Gastrocnemius medialis (tissue), 4 donors: ENCODE measurements at regions not wholly inside any gene's neighbourhood (a gene's known extent, or its start where the extent isn't known, plus 50 kb on each side); places are given as distances from the start of the nearest gene placed in this dataset.

ENCODE experiments used
- CTCF ChIP-seq, 5 experiments: fragments of 450-650 bp in 3 of 5; fragments of 200-600 bp in 2 of 5; sonication (generic) in 2 of 5; IDR thresholded peaks in 4 of 5; conservative IDR thresholded peaks in 1 of 5; 1 replicate in 4 of 5; 2 replicates in 1 of 5; pipeline ENCODE4 v1.5.1; 2016 to 2019; ENCODE audit warnings: antibody characterized with exemption in 5 of 5, mild to moderate bottlenecking in 3 of 5, moderate library complexity in 3 of 5
- POLR2A ChIP-seq, 2 donors: fragments of 450-650 bp; IDR thresholded peaks; one replicate each; pipeline ENCODE4 v1.6.1; 2017; ENCODE audit warnings: antibody characterized with exemption in 2 of 2, mild to moderate bottlenecking in 2 of 2, moderate library complexity in 2 of 2

- TF ChIP-seq CTCF (IDR thresholded peaks at IDR 0.05 in 4 of 5, conservative IDR thresholded peaks at IDR 0.05 in 1 of 5) (no peak), POLR2A (IDR thresholded peaks at IDR 0.05) (no peak)
Measured at GRCh38 chr4:167787231-167787630, 305.1 kb upstream of the ANXA10 start.
